DOHH2 (cell line): ENCODE measurements at regions not wholly inside any gene's neighbourhood (a gene's known extent, or its start where the extent isn't known, plus 50 kb on each side); places are given as distances from the start of the nearest gene placed in this dataset.

Experiments used
- H3F3A ChIP-seq: fragments of 200-600 bp; sonication (generic), shearing (Covaris generic); 2 replicates; pipeline ENCODE4 v1.6.0; 2016; ENCODE audit warnings: antibody characterized with exemption, mild to moderate bottlenecking; ENCODE audit not compliant: control insufficient read depth, insufficient read depth
- H3K27ac ChIP-seq: fragments of 200-600 bp; sonication (generic); 2 replicates; pipeline ENCODE4 v1.5.1; 2014; ENCODE audit warnings: low read depth, mild to moderate bottlenecking, low read length, moderate library complexity
- H3K27me3 ChIP-seq: fragments of 200-600 bp; sonication (generic); 2 replicates; pipeline ENCODE4 v1.6.1; 2014; ENCODE audit warnings: mild to moderate bottlenecking, low read length, mixed read lengths; ENCODE audit not compliant: control insufficient read depth
- H3K36me3 ChIP-seq: fragments of 200-600 bp; sonication (generic); 2 replicates; pipeline ENCODE4 v1.6.1; 2014; ENCODE audit warnings: mild to moderate bottlenecking, low read length, moderate library complexity, mixed read lengths; ENCODE audit not compliant: control insufficient read depth
- H3K4me1 ChIP-seq: fragments of 200-600 bp; sonication (generic); 2 replicates; pipeline ENCODE4 v1.6.1; 2014; ENCODE audit warnings: mild to moderate bottlenecking, low read length, mixed read lengths; ENCODE audit not compliant: control insufficient read depth
- H3K4me2 ChIP-seq: fragments of 200-600 bp; sonication (generic); 2 replicates; pipeline ENCODE4 v1.6.0; 2014; ENCODE audit warnings: mild to moderate bottlenecking, low read length, moderate library complexity
- H3K4me3 ChIP-seq: fragments of 200-600 bp; sonication (generic); 2 replicates; pipeline ENCODE4 v1.5.1; 2014; ENCODE audit warnings: mild to moderate bottlenecking, low read length, mixed read lengths
- H3K79me2 ChIP-seq: fragments of 200-600 bp; sonication (generic); 2 replicates; pipeline ENCODE4 v1.6.1; 2014; ENCODE audit warnings: mild to moderate bottlenecking, low read length, mixed read lengths; ENCODE audit not compliant: control insufficient read depth
- H3K9me2 ChIP-seq: fragments of 200-600 bp; sonication (generic); replicated peaks from 2 replicates; pipeline ENCODE4 v1.6.1; 2014; ENCODE audit warnings: mild to moderate bottlenecking, low read length, mixed read lengths; ENCODE audit not compliant: control insufficient read depth
- H3K9me3 ChIP-seq: fragments of 200-600 bp; sonication (generic); 2 replicates; pipeline ENCODE4 v1.6.1; 2014; ENCODE audit warnings: antibody characterized with exemption, low read length, mixed read lengths; ENCODE audit not compliant: control insufficient read depth, insufficient read depth
- H4K20me1 ChIP-seq: fragments of 200-600 bp; sonication (generic); 2 replicates; pipeline ENCODE4 v1.6.0; 2014; ENCODE audit warnings: low read depth, mild to moderate bottlenecking, antibody characterized with exemption, low read length, moderate library complexity; ENCODE audit not compliant: control insufficient read depth, insufficient read depth
- CTCF ChIP-seq: fragments of 200-600 bp; sonication (generic); IDR thresholded peaks from one replicate; pipeline ENCODE4 v1.5.1; 2014; ENCODE audit warnings: antibody characterized with exemption, mild to moderate bottlenecking, low read depth, low read length; ENCODE audit not compliant: poor library complexity, severe bottlenecking
- EZH2phosphoT487 ChIP-seq: fragments of 200-600 bp; sonication (generic); IDR thresholded peaks from 2 replicates; pipeline ENCODE4 v1.6.1; 2017; ENCODE audit warnings: borderline replicate concordance, mild to moderate bottlenecking, antibody characterized with exemption, low read length, moderate library complexity, mixed read lengths

DNA sequence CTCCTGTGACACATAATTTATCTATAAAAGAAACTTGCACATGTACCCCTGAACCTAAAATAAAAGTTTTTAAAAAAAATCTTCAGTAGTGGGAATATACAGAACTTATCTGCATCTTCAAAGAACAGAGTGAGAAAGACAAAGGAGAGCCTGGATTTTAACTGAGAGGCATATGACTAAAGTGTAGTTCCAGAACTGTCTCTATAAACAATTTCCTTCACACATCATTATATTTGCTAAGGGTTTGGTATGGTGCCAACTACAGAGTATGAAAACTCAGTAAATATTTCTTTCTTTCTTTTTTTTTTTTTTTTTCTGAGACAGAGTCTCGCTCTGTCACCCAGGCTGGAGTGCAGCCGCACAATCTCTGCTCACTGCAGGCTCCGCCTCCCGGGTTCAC lies 49.9 kb upstream of the NFKB1 start:
- H3K4me3 ChIP-seq: no peak overlapping the region
- no peaks in the 10 kb centered on the region for H3K9me2 ChIP-seq
- H3K79me2 ChIP-seq: no peaks in the 10 kb centered on the region
- H3K27ac ChIP-seq: no peak overlapping the region
- no peaks in the 10 kb centered on the region for H3K9me3 ChIP-seq
- no peaks in the 10 kb centered on the region for H4K20me1 ChIP-seq
- TF ChIP-seq EZH2phosphoT487 (no peak), CTCF (no peak)
- H3K36me3 ChIP-seq: no peaks in the 10 kb centered on the region
- H3K4me1 ChIP-seq: no peaks in the 10 kb centered on the region
- no peaks in the 10 kb centered on the region for H3K27me3 ChIP-seq
- H3K4me2 ChIP-seq: no peak overlapping the region
- no peaks in the 10 kb centered on the region for H3F3A ChIP-seq
